ENCODE measurements at regions not wholly inside any gene's neighbourhood (a gene's known extent, or its start where the extent isn't known, plus 50 kb on each side); places are given as distances from the start of the nearest gene placed in this dataset.

GRCh38 chr1:81600878-81601622 is 199.7 kb upstream of the ADGRL2 start:
- Mint-ChIP-seq H3K9me3 (peaks cover 33% of the 10 kb centered on the region), H3K27ac (ENCODE audit: low read depth) (no peak overlapping the region), H3K4me3 (no peak overlapping the region), H3K36me3 (ENCODE audit: insufficient read depth) (no peaks in the 10 kb centered on the region), H3K27me3 (no peaks in the 10 kb centered on the region), H3K4me1 (no peaks in the 10 kb centered on the region)
- DNase-seq (ENCODE audit: low spot score in 2 of 2) (no peak), ATAC-seq (replicated peaks; ENCODE audit: extremely low read depth, poor library complexity, severe bottlenecking) (no peak)

DNA sequence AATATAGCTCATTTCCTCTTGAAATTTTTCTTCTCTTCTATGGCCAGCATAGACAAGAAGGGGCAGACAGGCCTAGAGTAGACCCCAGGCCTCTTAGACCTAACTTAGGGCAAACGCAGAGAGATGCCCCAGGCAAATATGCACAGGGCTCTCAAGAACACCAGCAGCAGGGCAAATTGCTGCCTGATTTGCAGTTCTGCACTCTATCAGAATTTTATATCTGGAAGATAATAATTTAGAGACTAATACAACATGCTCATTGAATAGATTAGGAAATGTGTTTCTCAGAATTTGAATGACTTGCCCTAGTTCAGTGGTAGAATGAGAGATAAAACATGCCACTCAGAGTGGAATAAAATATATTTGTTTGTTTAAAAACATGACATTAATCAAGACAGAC is 200.4 kb upstream of the ADGRL2 start:
- no peak for DNase-seq (ENCODE audit: low spot score in 2 of 2)
- no peak overlapping the region for H3K27ac Mint-ChIP-seq (ENCODE audit: low read depth)
- ATAC-seq (replicated peaks; ENCODE audit: extremely low read depth, poor library complexity, severe bottlenecking), result no peak
- H3K4me3 Mint-ChIP-seq, result no peak overlapping the region
- no peaks in the 10 kb centered on the region for H3K4me1 Mint-ChIP-seq
- H3K36me3 Mint-ChIP-seq (ENCODE audit: insufficient read depth), result no peaks in the 10 kb centered on the region
- no peaks in the 10 kb centered on the region for H3K27me3 Mint-ChIP-seq
- H3K9me3 Mint-ChIP-seq, result peaks cover 30% of the 10 kb centered on the region

DNA sequence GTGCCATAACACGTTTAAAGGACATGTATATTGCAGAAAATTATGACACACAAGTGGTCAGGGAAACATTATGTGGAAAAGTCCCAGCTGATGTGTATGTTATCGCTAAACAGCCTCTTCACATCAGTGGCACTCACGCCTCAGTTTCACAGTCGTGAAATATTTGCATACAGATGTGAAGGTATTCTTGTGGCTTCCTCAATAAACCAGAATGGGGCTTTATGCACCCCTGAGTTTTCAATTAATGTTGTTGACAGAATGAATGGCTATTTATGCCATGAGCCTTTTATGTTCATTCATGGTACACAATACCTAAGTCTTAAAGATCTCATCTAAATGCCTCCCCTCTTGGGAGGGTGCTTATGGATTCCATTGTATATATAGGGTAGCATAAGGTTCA is 202.1 kb upstream of the ADGRL2 start:
- peaks cover 21% of the 10 kb centered on the region for H3K9me3 Mint-ChIP-seq
- H3K27ac Mint-ChIP-seq (ENCODE audit: low read depth), result no peak overlapping the region
- DNase-seq (ENCODE audit: low spot score in 2 of 2) (no peak), ATAC-seq (replicated peaks; ENCODE audit: extremely low read depth, poor library complexity, severe bottlenecking) (no peak)
- no peaks in the 10 kb centered on the region for H3K27me3 Mint-ChIP-seq
- no peak overlapping the region for H3K4me3 Mint-ChIP-seq
- no peaks in the 10 kb centered on the region for H3K36me3 Mint-ChIP-seq (ENCODE audit: insufficient read depth)
- H3K4me1 Mint-ChIP-seq, result no peaks in the 10 kb centered on the region

- H3K27ac Mint-ChIP-seq (ENCODE audit: low read depth), result no peak overlapping the region
- no peaks in the 10 kb centered on the region for H3K4me1 Mint-ChIP-seq
- no peaks in the 10 kb centered on the region for H3K27me3 Mint-ChIP-seq
- no peaks in the 10 kb centered on the region for H3K36me3 Mint-ChIP-seq (ENCODE audit: insufficient read depth)
- no peak for ATAC-seq (replicated peaks; ENCODE audit: extremely low read depth, poor library complexity, severe bottlenecking)
- no peak overlapping the region for H3K4me3 Mint-ChIP-seq
- H3K9me3 Mint-ChIP-seq, result peaks cover 21% of the 10 kb centered on the region
- no peak for DNase-seq (ENCODE audit: low spot score in 2 of 2)
Measured at GRCh38 chr1:81597720-81598426, 202.9 kb upstream of the ADGRL2 start.

GRCh38 chr1:81596341-81596740 is 204.4 kb upstream of the ADGRL2 start:
- Mint-ChIP-seq H3K9me3 (peaks cover 21% of the 10 kb centered on the region), H3K27ac (ENCODE audit: low read depth) (no peak overlapping the region), H3K4me3 (no peak overlapping the region), H3K36me3 (ENCODE audit: insufficient read depth) (no peaks in the 10 kb centered on the region), H3K27me3 (no peaks in the 10 kb centered on the region), H3K4me1 (no peaks in the 10 kb centered on the region)
- ATAC-seq (replicated peaks; ENCODE audit: extremely low read depth, poor library complexity, severe bottlenecking) (no peak), DNase-seq (ENCODE audit: low spot score in 2 of 2) (no peak)

DNA sequence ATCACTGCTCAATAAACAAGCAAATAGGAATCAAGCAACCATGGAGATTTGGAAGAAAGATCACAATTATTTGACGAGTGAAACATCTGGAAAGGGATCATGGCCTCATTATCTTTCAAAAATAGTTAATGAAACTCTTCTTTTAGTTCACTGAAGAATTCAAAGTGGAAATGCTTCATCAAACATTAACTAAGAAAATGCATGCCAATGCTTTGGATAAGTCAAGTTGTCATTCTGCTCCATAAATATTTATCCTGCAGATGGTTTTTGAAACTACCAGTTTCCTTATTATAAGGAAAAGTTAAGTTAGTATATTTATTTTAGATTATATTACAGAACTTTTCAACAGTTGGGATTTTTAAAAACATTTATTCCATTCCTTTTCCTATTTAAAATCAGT is 206.5 kb upstream of the ADGRL2 start:
- no peak overlapping the region for H3K27ac Mint-ChIP-seq (ENCODE audit: low read depth)

GRCh38 chr1:81592233-81592632 is 208.5 kb upstream of the ADGRL2 start:
- ATAC-seq (replicated peaks; ENCODE audit: extremely low read depth, poor library complexity, severe bottlenecking), result no peak

More for the DNA sequence above, 206.5 kb upstream of the ADGRL2 start:
- Mint-ChIP-seq H3K36me3 (ENCODE audit: insufficient read depth) (no peaks in the 10 kb centered on the region), H3K9me3 (peaks cover 33% of the 10 kb centered on the region), H3K27me3 (no peaks in the 10 kb centered on the region), H3K4me3 (no peak overlapping the region), H3K4me1 (no peaks in the 10 kb centered on the region)
- DNase-seq (ENCODE audit: low spot score in 2 of 2), result no peak
- no peak for ATAC-seq (replicated peaks; ENCODE audit: extremely low read depth, poor library complexity, severe bottlenecking)

GRCh38 chr1:81590171-81590570 is 210.6 kb upstream of the ADGRL2 start:
- Mint-ChIP-seq H3K27ac (ENCODE audit: low read depth) (no peak overlapping the region), H3K9me3 (peaks cover 33% of the 10 kb centered on the region), H3K4me3 (no peak overlapping the region), H3K36me3 (ENCODE audit: insufficient read depth) (no peaks in the 10 kb centered on the region), H3K27me3 (no peaks in the 10 kb centered on the region), H3K4me1 (no peaks in the 10 kb centered on the region)
- ATAC-seq (replicated peaks; ENCODE audit: extremely low read depth, poor library complexity, severe bottlenecking) (no peak), DNase-seq (ENCODE audit: low spot score in 2 of 2) (no peak)

More at GRCh38 chr1:81592233-81592632, 208.5 kb upstream of the ADGRL2 start:
- Mint-ChIP-seq H3K27me3 (no peaks in the 10 kb centered on the region), H3K27ac (ENCODE audit: low read depth) (no peak overlapping the region), H3K36me3 (ENCODE audit: insufficient read depth) (no peaks in the 10 kb centered on the region), H3K4me3 (no peak overlapping the region), H3K9me3 (peaks cover 34% of the 10 kb centered on the region), H3K4me1 (no peaks in the 10 kb centered on the region)
- DNase-seq (ENCODE audit: low spot score in 2 of 2), result no peak

GRCh38 chr1:81588149-81588548 is 212.6 kb upstream of the ADGRL2 start:
- no peak overlapping the region for H3K4me3 Mint-ChIP-seq
- H3K4me1 Mint-ChIP-seq, result no peaks in the 10 kb centered on the region
- H3K9me3 Mint-ChIP-seq, result peaks cover 33% of the 10 kb centered on the region
- H3K27me3 Mint-ChIP-seq, result no peaks in the 10 kb centered on the region
- no peaks in the 10 kb centered on the region for H3K36me3 Mint-ChIP-seq (ENCODE audit: insufficient read depth)
- ATAC-seq (replicated peaks; ENCODE audit: extremely low read depth, poor library complexity, severe bottlenecking), result no peak
- DNase-seq (ENCODE audit: low spot score in 2 of 2), result no peak
- no peak overlapping the region for H3K27ac Mint-ChIP-seq (ENCODE audit: low read depth)

DNA sequence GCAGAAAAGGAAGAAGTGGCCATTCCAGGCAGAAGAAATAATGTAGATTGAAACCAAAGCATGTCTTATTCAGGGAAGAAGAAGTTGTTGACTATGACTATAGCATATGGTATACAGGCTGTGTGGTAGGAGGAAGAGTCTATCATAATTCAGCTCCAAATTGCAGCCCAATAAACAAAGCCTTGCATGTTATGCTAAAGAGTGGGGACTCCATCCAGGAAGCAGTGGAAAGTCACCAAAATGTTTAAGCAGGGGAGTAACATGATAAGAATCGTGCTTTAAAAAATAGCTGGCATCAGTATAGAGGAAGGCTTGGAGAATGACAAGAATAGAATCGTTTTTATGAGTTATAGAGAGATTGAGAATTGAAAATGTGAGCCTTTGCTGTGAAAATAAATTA is 213.3 kb upstream of the ADGRL2 start:
- no peaks in the 10 kb centered on the region for H3K36me3 Mint-ChIP-seq (ENCODE audit: insufficient read depth)
- DNase-seq (ENCODE audit: low spot score in 2 of 2) (no peak), ATAC-seq (replicated peaks; ENCODE audit: extremely low read depth, poor library complexity, severe bottlenecking) (no peak)
- H3K27ac Mint-ChIP-seq (ENCODE audit: low read depth), result no peak overlapping the region
- no peaks in the 10 kb centered on the region for H3K27me3 Mint-ChIP-seq
- no peak overlapping the region for H3K4me3 Mint-ChIP-seq
- H3K4me1 Mint-ChIP-seq, result no peaks in the 10 kb centered on the region
- peaks cover 33% of the 10 kb centered on the region for H3K9me3 Mint-ChIP-seq

GRCh38 chr1:81585371-81585770 is 215.4 kb upstream of the ADGRL2 start:
- H3K27ac Mint-ChIP-seq (ENCODE audit: low read depth), result no peak overlapping the region
- no peak overlapping the region for H3K4me3 Mint-ChIP-seq
- ATAC-seq (replicated peaks; ENCODE audit: extremely low read depth, poor library complexity, severe bottlenecking), result no peak
- H3K27me3 Mint-ChIP-seq, result no peaks in the 10 kb centered on the region
- peaks cover 22% of the 10 kb centered on the region for H3K9me3 Mint-ChIP-seq
- no peaks in the 10 kb centered on the region for H3K36me3 Mint-ChIP-seq (ENCODE audit: insufficient read depth)
- H3K4me1 Mint-ChIP-seq, result no peaks in the 10 kb centered on the region
- no peak for DNase-seq (ENCODE audit: low spot score in 2 of 2)

GRCh38 chr1:81584398-81584797 is 216.3 kb upstream of the ADGRL2 start:
- Mint-ChIP-seq H3K36me3 (ENCODE audit: insufficient read depth) (no peaks in the 10 kb centered on the region), H3K4me1 (no peaks in the 10 kb centered on the region), H3K9me3 (peaks cover 20% of the 10 kb centered on the region), H3K4me3 (no peak overlapping the region), H3K27me3 (no peaks in the 10 kb centered on the region), H3K27ac (ENCODE audit: low read depth) (no peak overlapping the region)
- DNase-seq (ENCODE audit: low spot score in 2 of 2) (no peak), ATAC-seq (replicated peaks; ENCODE audit: extremely low read depth, poor library complexity, severe bottlenecking) (no peak)

DNA sequence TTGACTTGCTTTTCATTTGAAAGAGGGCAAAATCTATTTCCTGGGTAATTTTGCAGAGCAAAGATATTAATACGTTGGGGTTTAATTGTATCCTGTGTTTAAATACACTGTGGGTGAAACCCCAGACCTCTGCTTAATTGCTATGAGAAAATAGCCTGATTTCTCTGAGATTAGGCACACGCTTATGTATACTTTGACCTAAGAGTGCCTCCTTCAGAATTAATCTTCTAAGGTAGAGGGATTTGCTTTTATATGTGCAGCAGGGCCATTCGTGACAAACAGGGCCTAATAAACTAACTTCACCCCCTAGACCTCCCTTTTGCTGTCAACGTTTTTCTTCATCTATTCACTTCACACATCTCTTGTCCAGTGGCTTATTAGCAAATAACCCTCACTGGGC is 216.9 kb upstream of the ADGRL2 start:
- H3K4me3 Mint-ChIP-seq, result no peak overlapping the region
- H3K27ac Mint-ChIP-seq (ENCODE audit: low read depth), result no peak overlapping the region
- DNase-seq (ENCODE audit: low spot score in 2 of 2), result no peak
- no peaks in the 10 kb centered on the region for H3K27me3 Mint-ChIP-seq
- peaks cover 17% of the 10 kb centered on the region for H3K9me3 Mint-ChIP-seq
- no peaks in the 10 kb centered on the region for H3K4me1 Mint-ChIP-seq
- no peaks in the 10 kb centered on the region for H3K36me3 Mint-ChIP-seq (ENCODE audit: insufficient read depth)
- no peak for ATAC-seq (replicated peaks; ENCODE audit: extremely low read depth, poor library complexity, severe bottlenecking)

Measured in central memory CD8-positive, alpha-beta T cell (primary cell).